ENCODE measurements at regions not wholly inside any gene's neighbourhood (a gene's known extent, or its start where the extent isn't known, plus 50 kb on each side); places are given as distances from the start of the nearest gene placed in this dataset.

- H4K20me1 ChIP-seq (ENCODE audit: insufficient read depth, low read length): no peaks in the 10 kb centered on the region
- ATAC-seq (ENCODE audit: low read depth): no peak
- no peaks in the 10 kb centered on the region for H3K4me1 ChIP-seq (ENCODE audit: control insufficient read depth, insufficient read depth, low read length)
- H3K4ac ChIP-seq (ENCODE audit: low read depth, low read length): no peak overlapping the region
- no TSS peak for BruUV-seq (replicated peaks)
- CTCF ChIA-PET: no interaction called here
- in situ Hi-C loops (cut with MboI; ENCODE audit: low sequenced_read_pairs) (no loop called here), intact Hi-C loops (cut with micrococcal nuclease) (no loop called here), dilution Hi-C loops (cut with HindIII; ENCODE audit: low sequenced_read_pairs, unreplicated experiment) (no loop called here)
- no peak overlapping the region for H2AK9ac ChIP-seq (replicated peaks; ENCODE audit: low read depth, low read length, poor library complexity)
- H2BK5ac ChIP-seq (ENCODE audit: low read depth, low read length, poor library complexity, severe bottlenecking): no peak overlapping the region
- no peak for DNase-seq
- WGBS, 2 experiments (ENCODE audit: extremely low coverage in 2 of 2, insufficient read length in 1 of 2): no CpG with 5 or more reads among the region's 5 CpGs
- no peak overlapping the region for H3K27ac ChIP-seq (ENCODE audit: insufficient read depth, low read length)
- no peaks in the 10 kb centered on the region for H3K9me1 ChIP-seq (ENCODE audit: insufficient read depth, low read length)
- no peak overlapping the region for H3K23ac ChIP-seq (ENCODE audit: low read depth, low read length)
- H4K91ac ChIP-seq (ENCODE audit: insufficient read depth, low read depth, low read length): no peak overlapping the region
- POLR2A ChIA-PET (ENCODE audit: unreplicated experiment): no interaction called here
- H2BK120ac ChIP-seq (ENCODE audit: low read depth, low read length): no peak overlapping the region
- no peak overlapping the region for H4K5ac ChIP-seq (ENCODE audit: low read depth, low read length)
- H3K4me3 ChIP-seq (ENCODE audit: insufficient read depth, low read depth, low read length): no peak overlapping the region
- peak overlapping the region; percentile 15 for H2AFZ ChIP-seq (replicated peaks; ENCODE audit: low read length, poor library complexity)
- H2BK15ac ChIP-seq (ENCODE audit: low read depth, low read length): no peak overlapping the region
- H3K18ac ChIP-seq (ENCODE audit: low read depth, low read length): no peak overlapping the region
- H3K56ac ChIP-seq (ENCODE audit: extremely low read depth, insufficient read depth, low read length): no peak overlapping the region
- H3K27me3 ChIP-seq (ENCODE audit: control insufficient read depth, insufficient read depth, low read length): no peaks in the 10 kb centered on the region
- no peaks in the 10 kb centered on the region for H3K79me1 ChIP-seq (ENCODE audit: low read depth in 1 of 2, low read length in 2 of 2)
- no peak for TF ChIP-seq RCOR1 (IDR thresholded peaks at IDR 0.05; ENCODE audit: insufficient replicate concordance, low read length)
- no peak for TF ChIP-seq SMC3 (IDR thresholded peaks at IDR 0.05; ENCODE audit: low read depth, low read length)
- no peak for TF ChIP-seq FOS (IDR thresholded peaks at IDR 0.05; ENCODE audit: low read depth, low read length)
- no peak for TF ChIP-seq RAD21 (IDR thresholded peaks at IDR 0.05; ENCODE audit: low read length)
- TF ChIP-seq MAFK (IDR thresholded peaks at IDR 0.05; ENCODE audit: low read depth, low read length): no peak
- no peak for TF ChIP-seq MAZ (IDR thresholded peaks at IDR 0.05; ENCODE audit: borderline replicate concordance, low read depth, low read length)
- TF ChIP-seq, protein P1, sequence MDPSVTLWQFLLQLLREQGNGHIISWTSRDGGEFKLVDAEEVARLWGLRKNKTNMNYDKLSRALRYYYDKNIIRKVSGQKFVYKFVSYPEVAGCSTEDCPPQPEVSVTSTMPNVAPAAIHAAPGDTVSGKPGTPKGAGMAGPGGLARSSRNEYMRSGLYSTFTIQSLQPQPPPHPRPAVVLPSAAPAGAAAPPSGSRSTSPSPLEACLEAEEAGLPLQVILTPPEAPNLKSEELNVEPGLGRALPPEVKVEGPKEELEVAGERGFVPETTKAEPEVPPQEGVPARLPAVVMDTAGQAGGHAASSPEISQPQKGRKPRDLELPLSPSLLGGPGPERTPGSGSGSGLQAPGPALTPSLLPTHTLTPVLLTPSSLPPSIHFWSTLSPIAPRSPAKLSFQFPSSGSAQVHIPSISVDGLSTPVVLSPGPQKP (IDR thresholded peaks at IDR 0.05; ENCODE audit: borderline replicate concordance, low read depth, low read length): no peak
- TF ChIP-seq MXI1 (IDR thresholded peaks at IDR 0.05; ENCODE audit: borderline replicate concordance, low read depth, low read length): no peak
- no peak for TF ChIP-seq RFX5 (IDR thresholded peaks at IDR 0.05; ENCODE audit: low read depth, low read length)
- no peak for TF ChIP-seq BHLHE40 (IDR thresholded peaks at IDR 0.05; ENCODE audit: low read depth, low read length)
- TF ChIP-seq CHD1 (IDR thresholded peaks at IDR 0.05; ENCODE audit: low read depth, low read length): no peak
- TF ChIP-seq NFE2L2 (IDR thresholded peaks at IDR 0.05; ENCODE audit: low read depth, low read length): no peak
- no peak for TF ChIP-seq USF2 (IDR thresholded peaks at IDR 0.05; ENCODE audit: low read depth, low read length)
- TF ChIP-seq CEBPB (IDR thresholded peaks at IDR 0.05; ENCODE audit: low read depth, low read length): no peak
- TF ChIP-seq, protein P2, sequence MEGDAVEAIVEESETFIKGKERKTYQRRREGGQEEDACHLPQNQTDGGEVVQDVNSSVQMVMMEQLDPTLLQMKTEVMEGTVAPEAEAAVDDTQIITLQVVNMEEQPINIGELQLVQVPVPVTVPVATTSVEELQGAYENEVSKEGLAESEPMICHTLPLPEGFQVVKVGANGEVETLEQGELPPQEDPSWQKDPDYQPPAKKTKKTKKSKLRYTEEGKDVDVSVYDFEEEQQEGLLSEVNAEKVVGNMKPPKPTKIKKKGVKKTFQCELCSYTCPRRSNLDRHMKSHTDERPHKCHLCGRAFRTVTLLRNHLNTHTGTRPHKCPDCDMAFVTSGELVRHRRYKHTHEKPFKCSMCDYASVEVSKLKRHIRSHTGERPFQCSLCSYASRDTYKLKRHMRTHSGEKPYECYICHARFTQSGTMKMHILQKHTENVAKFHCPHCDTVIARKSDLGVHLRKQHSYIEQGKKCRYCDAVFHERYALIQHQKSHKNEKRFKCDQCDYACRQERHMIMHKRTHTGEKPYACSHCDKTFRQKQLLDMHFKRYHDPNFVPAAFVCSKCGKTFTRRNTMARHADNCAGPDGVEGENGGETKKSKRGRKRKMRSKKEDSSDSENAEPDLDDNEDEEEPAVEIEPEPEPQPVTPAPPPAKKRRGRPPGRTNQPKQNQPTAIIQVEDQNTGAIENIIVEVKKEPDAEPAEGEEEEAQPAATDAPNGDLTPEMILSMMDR (conservative IDR thresholded peaks at IDR 0.05; ENCODE audit: low read depth, low read length): no peak
- TF ChIP-seq POLR2A (IDR thresholded peaks at IDR 0.05; ENCODE audit: low read depth, low read length): no peak
- H3K36me3 ChIP-seq (ENCODE audit: control insufficient read depth, insufficient read depth, low read length): no peaks in the 10 kb centered on the region
- H2AK5ac ChIP-seq (ENCODE audit: low read depth, low read length): no peak overlapping the region
- H3K9me3 ChIP-seq (ENCODE audit: control insufficient read depth, insufficient read depth, low read length): peaks cover 48% of the 10 kb centered on the region
- no peak overlapping the region for H3K9ac ChIP-seq (ENCODE audit: low read depth, low read length)
- H3K14ac ChIP-seq (replicated peaks; ENCODE audit: low read depth, low read length): no peak overlapping the region
- H4K8ac ChIP-seq (ENCODE audit: low read depth in 2 of 2, low read length in 2 of 2): no peak overlapping the region
- no peak overlapping the region for H2BK20ac ChIP-seq (ENCODE audit: low read depth, low read length)
- H3K4me2 ChIP-seq (ENCODE audit: low read depth, low read length): no peak overlapping the region
These were observed 435.4 kb downstream of the EIPR1 start for GRCh38 chr2:2942225-2942624.
